ENCODE measurements at regions not wholly inside any gene's neighbourhood (a gene's known extent, or its start where the extent isn't known, plus 50 kb on each side); places are given as distances from the start of the nearest gene placed in this dataset.

GRCh38 chr1:213720032-213720431 lies 267.7 kb upstream of the PROX1 start:
- peaks cover 0 to 2% of the 10 kb centered on the region in 2 donors for H3K9me3 ChIP-seq (ENCODE audit: control insufficient read depth in 2 of 2, insufficient read depth in 1 of 2, low read depth in 1 of 2, low read length in 1 of 2)
- no peak overlapping the region for H3K4me3 ChIP-seq (ENCODE audit: low read depth in 1 of 3, low read length in 3 of 3)
- no peaks in the 10 kb centered on the region for H3K27me3 ChIP-seq (ENCODE audit: control insufficient read depth in 3 of 3, insufficient read depth in 3 of 3, low read length in 3 of 3)
- DNase-seq, result no peak
- H3K36me3 ChIP-seq (ENCODE audit: control insufficient read depth in 3 of 3, insufficient read depth in 2 of 3, low read depth in 1 of 3, low read length in 3 of 3), result no peaks in the 10 kb centered on the region
- no peaks in the 10 kb centered on the region for H3K4me1 ChIP-seq (ENCODE audit: control insufficient read depth in 3 of 3, insufficient read depth in 2 of 3, low read depth in 1 of 3, low read length in 2 of 3)
- no peak overlapping the region for H3K27ac ChIP-seq (ENCODE audit: low read depth in 1 of 3, low read length in 2 of 3)
- WGBS, 3 donors, result 65 to 78% (median 76%) methylated on average over 5 of the region's 5 CpGs
- no peak for FAIRE-seq

GRCh38 chr1:213723187-213723586 lies 264.6 kb upstream of the PROX1 start:
- H3K4me1 ChIP-seq (ENCODE audit: control insufficient read depth in 3 of 3, insufficient read depth in 2 of 3, low read depth in 1 of 3, low read length in 2 of 3), result peaks cover 0 to 2% (median 0%) of the 10 kb centered on the region in 3 donors
- H3K9me3 ChIP-seq (ENCODE audit: control insufficient read depth in 2 of 2, insufficient read depth in 1 of 2, low read depth in 1 of 2, low read length in 1 of 2), result peaks cover 0 to 2% of the 10 kb centered on the region in 2 donors
- H3K4me3 ChIP-seq (ENCODE audit: low read depth in 1 of 3, low read length in 3 of 3), result no peak overlapping the region
- H3K27me3 ChIP-seq (ENCODE audit: control insufficient read depth in 3 of 3, insufficient read depth in 3 of 3, low read length in 3 of 3), result no peaks in the 10 kb centered on the region
- no peak overlapping the region for H3K27ac ChIP-seq (ENCODE audit: low read depth in 1 of 3, low read length in 2 of 3)
- H3K36me3 ChIP-seq (ENCODE audit: control insufficient read depth in 3 of 3, insufficient read depth in 2 of 3, low read depth in 1 of 3, low read length in 3 of 3), result no peaks in the 10 kb centered on the region
- no peak for DNase-seq
- WGBS, 3 donors, result 17 to 58% (median 41%) methylated on average over 2 of the region's 2 CpGs
- no peak for FAIRE-seq

GRCh38 chr1:213724640-213725536 lies 262.9 kb upstream of the PROX1 start:
- FAIRE-seq, result no peak
- 30 to 43% (median 35%) methylated on average over 14 of the region's 14 CpGs for WGBS, 3 donors

GRCh38 chr1:213727853-213728592 lies 259.8 kb upstream of the PROX1 start:
- Histone ChIP-seq H3K4me1 (ENCODE audit: control insufficient read depth in 3 of 3, insufficient read depth in 2 of 3, low read depth in 1 of 3, low read length in 2 of 3) (peaks cover 0 to 2% (median 0%) of the 10 kb centered on the region in 3 donors), H3K9me3 (ENCODE audit: control insufficient read depth in 2 of 2, insufficient read depth in 1 of 2, low read depth in 1 of 2, low read length in 1 of 2) (no peaks in the 10 kb centered on the region), H3K27me3 (ENCODE audit: control insufficient read depth in 3 of 3, insufficient read depth in 3 of 3, low read length in 3 of 3) (no peaks in the 10 kb centered on the region), H3K4me3 (ENCODE audit: low read depth in 1 of 3, low read length in 3 of 3) (no peak overlapping the region), H3K27ac (ENCODE audit: low read depth in 1 of 3, low read length in 2 of 3) (no peak overlapping the region), H3K36me3 (ENCODE audit: control insufficient read depth in 3 of 3, insufficient read depth in 2 of 3, low read depth in 1 of 3, low read length in 3 of 3) (no peaks in the 10 kb centered on the region)
- FAIRE-seq (no peak), DNase-seq (no peak)
- 89 to 94% (median 90%) methylated on average over 20 of the region's 20 CpGs for WGBS, 3 donors

More at GRCh38 chr1:213724640-213725536, 262.9 kb upstream of the PROX1 start:
- no peak for DNase-seq
- Histone ChIP-seq H3K9me3 (ENCODE audit: control insufficient read depth in 2 of 2, insufficient read depth in 1 of 2, low read depth in 1 of 2, low read length in 1 of 2) (peaks cover 0 to 2% of the 10 kb centered on the region in 2 donors), H3K36me3 (ENCODE audit: control insufficient read depth in 3 of 3, insufficient read depth in 2 of 3, low read depth in 1 of 3, low read length in 3 of 3) (no peaks in the 10 kb centered on the region), H3K27ac (ENCODE audit: low read depth in 1 of 3, low read length in 2 of 3) (no peak overlapping the region), H3K4me3 (ENCODE audit: low read depth in 1 of 3, low read length in 3 of 3) (no peak overlapping the region), H3K27me3 (ENCODE audit: control insufficient read depth in 3 of 3, insufficient read depth in 3 of 3, low read length in 3 of 3) (no peaks in the 10 kb centered on the region), H3K4me1 (ENCODE audit: control insufficient read depth in 3 of 3, insufficient read depth in 2 of 3, low read depth in 1 of 3, low read length in 2 of 3) (peaks cover 0 to 2% (median 0%) of the 10 kb centered on the region in 3 donors)

- H3K9me3 ChIP-seq (ENCODE audit: control insufficient read depth in 2 of 2, insufficient read depth in 1 of 2, low read depth in 1 of 2, low read length in 1 of 2), result no peaks in the 10 kb centered on the region
- no peak overlapping the region for H3K27ac ChIP-seq (ENCODE audit: low read depth in 1 of 3, low read length in 2 of 3)
- 65 to 72% (median 71%) methylated on average over 15 of the region's 15 CpGs for whole genome bisulfite sequencing, 3 donors
- H3K4me3 ChIP-seq (ENCODE audit: low read depth in 1 of 3, low read length in 3 of 3), result no peak overlapping the region
- no peak for DNase-seq
- H3K4me1 ChIP-seq (ENCODE audit: control insufficient read depth in 3 of 3, insufficient read depth in 2 of 3, low read depth in 1 of 3, low read length in 2 of 3), result peaks cover 0 to 2% (median 0%) of the 10 kb centered on the region in 3 donors
- H3K36me3 ChIP-seq (ENCODE audit: control insufficient read depth in 3 of 3, insufficient read depth in 2 of 3, low read depth in 1 of 3, low read length in 3 of 3), result no peaks in the 10 kb centered on the region
- FAIRE-seq, result no peak
- no peaks in the 10 kb centered on the region for H3K27me3 ChIP-seq (ENCODE audit: control insufficient read depth in 3 of 3, insufficient read depth in 3 of 3, low read length in 3 of 3)
These were observed 258.9 kb upstream of the PROX1 start for GRCh38 chr1:213728593-213729536.

GRCh38 chr1:213733705-213734104 lies 254.1 kb upstream of the PROX1 start:
- FAIRE-seq, result no peak
- 86 to 95% (median 87%) methylated on average over 1 of the region's 1 CpG for WGBS, 3 donors
- H3K4me1 ChIP-seq (ENCODE audit: control insufficient read depth in 3 of 3, insufficient read depth in 2 of 3, low read depth in 1 of 3, low read length in 2 of 3), result no peaks in the 10 kb centered on the region

GRCh38 chr1:213737398-213738035 lies 250.3 kb upstream of the PROX1 start:
- Histone ChIP-seq H3K9me3 (ENCODE audit: control insufficient read depth in 2 of 2, insufficient read depth in 1 of 2, low read depth in 1 of 2, low read length in 1 of 2) (no peaks in the 10 kb centered on the region), H3K36me3 (ENCODE audit: control insufficient read depth in 3 of 3, insufficient read depth in 2 of 3, low read depth in 1 of 3, low read length in 3 of 3) (no peaks in the 10 kb centered on the region), H3K4me1 (ENCODE audit: control insufficient read depth in 3 of 3, insufficient read depth in 2 of 3, low read depth in 1 of 3, low read length in 2 of 3) (no peaks in the 10 kb centered on the region), H3K4me3 (ENCODE audit: low read depth in 1 of 3, low read length in 3 of 3) (no peak overlapping the region), H3K27ac (ENCODE audit: low read depth in 1 of 3, low read length in 2 of 3) (no peak overlapping the region), H3K27me3 (ENCODE audit: control insufficient read depth in 3 of 3, insufficient read depth in 3 of 3, low read length in 3 of 3) (peaks cover 0 to 2% (median 0%) of the 10 kb centered on the region in 3 donors)
- DNase-seq, result no peak
- no peak for FAIRE-seq
- WGBS, 3 donors, result 79 to 92% (median 83%) methylated on average over 2 of the region's 2 CpGs

More at GRCh38 chr1:213733705-213734104, 254.1 kb upstream of the PROX1 start:
- H3K27me3 ChIP-seq (ENCODE audit: control insufficient read depth in 3 of 3, insufficient read depth in 3 of 3, low read length in 3 of 3), result no peaks in the 10 kb centered on the region
- H3K36me3 ChIP-seq (ENCODE audit: control insufficient read depth in 3 of 3, insufficient read depth in 2 of 3, low read depth in 1 of 3, low read length in 3 of 3), result no peaks in the 10 kb centered on the region
- no peaks in the 10 kb centered on the region for H3K9me3 ChIP-seq (ENCODE audit: control insufficient read depth in 2 of 2, insufficient read depth in 1 of 2, low read depth in 1 of 2, low read length in 1 of 2)
- H3K27ac ChIP-seq (ENCODE audit: low read depth in 1 of 3, low read length in 2 of 3), result no peak overlapping the region
- no peak for DNase-seq
- H3K4me3 ChIP-seq (ENCODE audit: low read depth in 1 of 3, low read length in 3 of 3), result no peak overlapping the region

Data from small intestine (tissue), 7 donors.